HCT116 (cell line): ENCODE measurements at regions not wholly inside any gene's neighbourhood (a gene's known extent, or its start where the extent isn't known, plus 50 kb on each side); places are given as distances from the start of the nearest gene placed in this dataset.

Experiments
- ATAC-seq: fragments of 200-7000 bp; cut with Tn5 transposase; 2 replicates; pipeline ENCODE4 v1.9.1; 2020; ENCODE audit warnings: mild to moderate bottlenecking, moderate library complexity
- BruUV-seq: library from RNA; stranded (reverse); fragments of 400-500 nt; replicated peaks from 2 replicates; lab custom pipeline; 2021; lab: Mats Ljungman, UMichigan
- CTCF ChIA-PET: fragments of 300-600 bp; sonication (Branson Sonifier 250); formaldehyde crosslinking; loops from one replicate; lab custom pipeline; 2021; ENCODE audit warnings: antibody characterized with exemption; lab: Charles Lee
- POLR2A ChIA-PET: fragments of 300-600, 350-600 bp; sonication (Branson Sonifier 250); formaldehyde crosslinking; loops from one replicate; lab custom pipeline; 2021; ENCODE audit warnings: antibody characterized with exemption; lab: Charles Lee
- RAD21 ChIA-PET, 2 experiments: fragments of 300-600 bp; sonication (Branson Sonifier 250); formaldehyde crosslinking; loops; one replicate each; lab custom pipeline; 2023; ENCODE audit warnings: low total read pairs in 2 of 2; ENCODE audit not compliant: uncharacterized antibody in 2 of 2, unreplicated experiment in 2 of 2, low non-redundant PET in 1 of 2; lab: Charles Lee
- DNase-seq: peaks from one replicate; pipeline ENCODE4 v3.0.0-alpha.2; 2010; ENCODE audit warnings: low read depth, low spot score
- H2AFZ ChIP-seq: fragments of 200-600 bp; shearing (Covaris generic), sonication (generic); 2 replicates; pipeline ENCODE4 v1.6.1; 2017; ENCODE audit warnings: low read depth, mixed run types, mixed read lengths, antibody characterized with exemption, low read length; ENCODE audit not compliant: poor library complexity, severe bottlenecking
- H3K27ac ChIP-seq: 2 replicates; pipeline ENCODE4 v1.5.1; 2012; ENCODE audit warnings: low read depth, low read length
- H3K27me3 ChIP-seq: fragments of 200-600 bp; sonication (generic); 2 replicates; pipeline ENCODE4 v1.6.1; 2016; ENCODE audit warnings: mixed run types, low read length, mixed read lengths; ENCODE audit not compliant: insufficient read depth
- H3K36me3 ChIP-seq, 2 experiments: fragments of 200-500 bp in 1 of 2; fragments of 200-600 bp in 1 of 2; sonication (Bioruptor generic) in 1 of 2; sonication (generic) in 1 of 2; 2 replicates each; pipeline versions ENCODE4 v1.5.1 to v1.6.1; 2014 to 2016; ENCODE audit warnings: low read length in 2 of 2, inconsistent platforms in 1 of 2, mixed read lengths in 1 of 2, mixed run types in 1 of 2; ENCODE audit not compliant: insufficient read depth in 2 of 2, control insufficient read depth in 1 of 2
- H3K4me1 ChIP-seq, 2 experiments: fragments of 200-600 bp in 1 of 2; sonication (generic) in 1 of 2; 2 replicates each; pipeline versions ENCODE4 v1.5.1 to v1.6.1; 2012 to 2017; ENCODE audit warnings: low read length in 2 of 2, inconsistent platforms in 1 of 2, mild to moderate bottlenecking in 1 of 2, mixed read lengths in 1 of 2, mixed run types in 1 of 2, moderate library complexity in 1 of 2; ENCODE audit not compliant: insufficient read depth in 2 of 2, control insufficient read depth in 1 of 2
- H3K4me2 ChIP-seq: fragments of 200-600 bp; sonication (generic); 2 replicates; pipeline ENCODE4 v1.6.1; 2017; ENCODE audit warnings: mixed run types, low read length, mixed read lengths
- H3K4me3 ChIP-seq, 2 experiments: fragments of 200-600 bp in 1 of 2; sonication (generic) in 1 of 2; replicated peaks in 1 of 2; 2 replicates each; pipeline ENCODE4 v1.5.1; 2011 to 2016; ENCODE audit warnings: low read length in 2 of 2, control low read depth in 1 of 2, low read depth in 1 of 2, mild to moderate bottlenecking in 1 of 2, mixed read lengths in 1 of 2, mixed run types in 1 of 2
- H3K79me2 ChIP-seq: fragments of 200-600 bp; sonication (generic); 2 replicates; pipeline ENCODE4 v1.6.1; 2017; ENCODE audit warnings: mild to moderate bottlenecking, mixed run types, low read length, moderate library complexity, mixed read lengths; ENCODE audit not compliant: insufficient read depth
- H3K9ac ChIP-seq: fragments of 200-600 bp; sonication (generic); 2 replicates; pipeline ENCODE4 v1.6.1; 2016; ENCODE audit warnings: low read length, mixed read lengths
- H3K9me2 ChIP-seq: fragments of 200-600 bp; sonication (generic), shearing (Covaris generic); 2 replicates; pipeline ENCODE4 v1.6.1; 2017; ENCODE audit warnings: mixed run types, mild to moderate bottlenecking, moderate library complexity; ENCODE audit not compliant: insufficient read depth
- H3K9me3 ChIP-seq, 2 experiments: fragments of 200-500 bp in 1 of 2; fragments of 200-600 bp in 1 of 2; sonication (Bioruptor generic) in 1 of 2; sonication (generic) in 1 of 2; 2 replicates each; pipeline ENCODE4 v1.6.1; 2014 to 2017; ENCODE audit warnings: low read length in 2 of 2, mixed read lengths in 2 of 2, inconsistent platforms in 1 of 2, low read depth in 1 of 2, mild to moderate bottlenecking in 1 of 2, mixed run types in 1 of 2, moderate library complexity in 1 of 2; ENCODE audit not compliant: control insufficient read depth in 1 of 2, insufficient read depth in 1 of 2
- H4K20me1 ChIP-seq: fragments of 200-600 bp; sonication (generic), shearing (Covaris generic); 2 replicates; pipeline ENCODE4 v1.6.1; 2017; ENCODE audit warnings: mixed run types, mild to moderate bottlenecking, moderate library complexity; ENCODE audit not compliant: insufficient read depth
- CEBPB ChIP-seq: IDR thresholded peaks from 2 replicates; pipeline ENCODE4 v1.6.1; 2012; ENCODE audit warnings: low read depth
- EZH2 ChIP-seq: fragments of 200-600 bp; sonication (generic); IDR thresholded peaks from 2 replicates; pipeline ENCODE4 v1.6.1; 2017; ENCODE audit warnings: antibody characterized with exemption, mixed run types
- FOSL1 ChIP-seq: IDR thresholded peaks from 2 replicates; pipeline ENCODE4 v1.6.1; 2012; ENCODE audit warnings: low read depth
- JUND ChIP-seq: IDR thresholded peaks from 2 replicates; pipeline ENCODE4 v1.6.1; 2012
- POLR2A ChIP-seq: IDR thresholded peaks from 2 replicates; pipeline ENCODE4 v1.7.0; 2011; ENCODE audit warnings: borderline replicate concordance; ENCODE audit not compliant: insufficient read depth, insufficient read length; ENCODE audit errors: extremely low read depth
- POLR2AphosphoS5 ChIP-seq: IDR thresholded peaks from 2 replicates; pipeline ENCODE4 v1.6.1; 2011; ENCODE audit warnings: mild to moderate bottlenecking, low read depth, low read length, moderate library complexity
- RAD21 ChIP-seq: IDR thresholded peaks from 2 replicates; pipeline ENCODE4 v1.6.1; 2012; ENCODE audit warnings: low read depth, mild to moderate bottlenecking
- SP1 ChIP-seq: IDR thresholded peaks from 2 replicates; pipeline ENCODE4 v1.6.1; 2012; ENCODE audit warnings: low read depth
- TCF7L2 ChIP-seq: IDR thresholded peaks from 2 replicates; pipeline ENCODE4 v1.7.0; 2011; ENCODE audit warnings: borderline replicate concordance, inconsistent platforms; ENCODE audit not compliant: insufficient read depth, insufficient read length; ENCODE audit errors: extremely low read depth
- ZFX ChIP-seq: fragments of 450-650 bp; IDR thresholded peaks from 2 replicates; pipeline ENCODE4 v1.6.1; 2017
- ZNF274 ChIP-seq: fragments of 200-500 bp; sonication (Bioruptor generic); IDR thresholded peaks from 2 replicates; pipeline ENCODE4 v1.6.1; 2014; ENCODE audit warnings: mild to moderate bottlenecking, low read depth, low read length, inconsistent platforms
- intact Hi-C: fragments of 100-400 bp; cut with micrococcal nuclease; formaldehyde crosslinking; loops from 2 replicates; pipeline ENCODE4 v1.10.0; 2022
- TF ChIP-seq, protein P1 (sequence below), 3 experiments: fragments of 200-600 bp in 1 of 3; sonication (generic) in 1 of 3; IDR thresholded peaks in 2 of 3; conservative IDR thresholded peaks in 1 of 3; 2 replicates each; pipeline ENCODE4 v1.5.1; 2012 to 2017; ENCODE audit warnings: low read depth in 2 of 3, low read length in 2 of 3, antibody characterized with exemption in 1 of 3, borderline replicate concordance in 1 of 3, control low read depth in 1 of 3, mild to moderate bottlenecking in 1 of 3, mixed read lengths in 1 of 3, mixed run types in 1 of 3, moderate library complexity in 1 of 3; ENCODE audit not compliant: insufficient read depth in 1 of 3
- TF ChIP-seq, protein P2 (sequence below): IDR thresholded peaks from 2 replicates; pipeline ENCODE4 v1.6.1; 2012
- TF ChIP-seq, protein P3 (sequence below): IDR thresholded peaks from 2 replicates; pipeline ENCODE4 v1.6.1; 2011; ENCODE audit warnings: mild to moderate bottlenecking, low read length, moderate library complexity; ENCODE audit not compliant: insufficient replicate concordance; ENCODE audit errors: extremely low read depth

DNA sequence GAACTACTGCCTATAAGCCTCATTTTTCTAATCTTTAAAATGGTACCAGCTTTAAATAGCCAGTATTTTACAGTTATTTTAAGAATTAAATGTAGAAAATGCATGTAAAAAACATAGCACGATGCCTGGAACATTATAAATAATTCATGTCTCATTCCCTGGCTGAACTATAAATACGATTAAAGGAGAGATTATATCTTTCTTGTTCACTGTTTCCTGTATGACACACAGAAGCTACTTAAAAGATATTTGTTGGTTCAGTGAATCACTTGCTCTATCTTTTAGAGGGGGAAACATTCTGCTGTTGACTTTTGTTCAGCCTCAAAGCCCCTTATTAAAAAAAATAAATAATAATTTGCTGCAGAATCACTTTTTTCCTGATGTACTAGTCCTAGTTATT, 406.9 kb downstream of the LRFN5 start (continued):
- TF ChIP-seq, protein P1, sequence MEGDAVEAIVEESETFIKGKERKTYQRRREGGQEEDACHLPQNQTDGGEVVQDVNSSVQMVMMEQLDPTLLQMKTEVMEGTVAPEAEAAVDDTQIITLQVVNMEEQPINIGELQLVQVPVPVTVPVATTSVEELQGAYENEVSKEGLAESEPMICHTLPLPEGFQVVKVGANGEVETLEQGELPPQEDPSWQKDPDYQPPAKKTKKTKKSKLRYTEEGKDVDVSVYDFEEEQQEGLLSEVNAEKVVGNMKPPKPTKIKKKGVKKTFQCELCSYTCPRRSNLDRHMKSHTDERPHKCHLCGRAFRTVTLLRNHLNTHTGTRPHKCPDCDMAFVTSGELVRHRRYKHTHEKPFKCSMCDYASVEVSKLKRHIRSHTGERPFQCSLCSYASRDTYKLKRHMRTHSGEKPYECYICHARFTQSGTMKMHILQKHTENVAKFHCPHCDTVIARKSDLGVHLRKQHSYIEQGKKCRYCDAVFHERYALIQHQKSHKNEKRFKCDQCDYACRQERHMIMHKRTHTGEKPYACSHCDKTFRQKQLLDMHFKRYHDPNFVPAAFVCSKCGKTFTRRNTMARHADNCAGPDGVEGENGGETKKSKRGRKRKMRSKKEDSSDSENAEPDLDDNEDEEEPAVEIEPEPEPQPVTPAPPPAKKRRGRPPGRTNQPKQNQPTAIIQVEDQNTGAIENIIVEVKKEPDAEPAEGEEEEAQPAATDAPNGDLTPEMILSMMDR (IDR thresholded peaks at IDR 0.05 in 2 of 3, conservative IDR thresholded peaks at IDR 0.05 in 1 of 3; ENCODE audit: borderline replicate concordance in 1 of 3, insufficient read depth in 1 of 3, low read depth in 2 of 3, low read length in 2 of 3): no peak
- no peak for TF ChIP-seq ZNF274

DNA sequence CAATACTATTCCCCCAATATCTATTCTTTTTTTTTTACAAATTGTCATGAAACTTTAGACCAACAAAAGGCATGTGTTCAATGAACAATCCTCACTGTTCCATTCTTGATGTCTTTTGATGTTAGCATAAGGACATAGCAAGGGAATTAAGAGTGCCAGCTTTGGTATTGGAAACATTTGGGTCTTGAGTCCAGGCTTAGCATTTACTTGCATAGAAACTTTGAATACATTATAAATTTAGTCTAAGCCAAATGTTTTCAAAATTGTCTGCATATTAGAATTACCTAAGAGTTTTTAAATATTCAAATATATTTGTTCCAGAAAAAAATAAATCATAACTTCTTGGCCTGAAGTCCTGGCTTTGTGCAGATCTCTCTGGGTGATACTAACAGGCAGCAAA, 406.5 kb downstream of the LRFN5 start:
- no peak overlapping the region for H3K9ac ChIP-seq
- BruUV-seq: no TSS peak
- TF ChIP-seq POLR2AphosphoS5 (no peak), ZNF274 (no peak), SP1 (no peak), TCF7L2 (no peak), POLR2A (no peak), ZFX (no peak), EZH2 (no peak), RAD21 (no peak), JUND (no peak), CEBPB (no peak), FOSL1 (no peak)
- TF ChIP-seq, protein P1 (IDR thresholded peaks at IDR 0.05 in 2 of 3, conservative IDR thresholded peaks at IDR 0.05 in 1 of 3; ENCODE audit: borderline replicate concordance in 1 of 3, insufficient read depth in 1 of 3, low read depth in 2 of 3, low read length in 2 of 3): no peak
- TF ChIP-seq, protein P2, sequence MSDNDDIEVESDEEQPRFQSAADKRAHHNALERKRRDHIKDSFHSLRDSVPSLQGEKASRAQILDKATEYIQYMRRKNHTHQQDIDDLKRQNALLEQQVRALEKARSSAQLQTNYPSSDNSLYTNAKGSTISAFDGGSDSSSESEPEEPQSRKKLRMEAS: no peak
- TF ChIP-seq, protein P3, sequence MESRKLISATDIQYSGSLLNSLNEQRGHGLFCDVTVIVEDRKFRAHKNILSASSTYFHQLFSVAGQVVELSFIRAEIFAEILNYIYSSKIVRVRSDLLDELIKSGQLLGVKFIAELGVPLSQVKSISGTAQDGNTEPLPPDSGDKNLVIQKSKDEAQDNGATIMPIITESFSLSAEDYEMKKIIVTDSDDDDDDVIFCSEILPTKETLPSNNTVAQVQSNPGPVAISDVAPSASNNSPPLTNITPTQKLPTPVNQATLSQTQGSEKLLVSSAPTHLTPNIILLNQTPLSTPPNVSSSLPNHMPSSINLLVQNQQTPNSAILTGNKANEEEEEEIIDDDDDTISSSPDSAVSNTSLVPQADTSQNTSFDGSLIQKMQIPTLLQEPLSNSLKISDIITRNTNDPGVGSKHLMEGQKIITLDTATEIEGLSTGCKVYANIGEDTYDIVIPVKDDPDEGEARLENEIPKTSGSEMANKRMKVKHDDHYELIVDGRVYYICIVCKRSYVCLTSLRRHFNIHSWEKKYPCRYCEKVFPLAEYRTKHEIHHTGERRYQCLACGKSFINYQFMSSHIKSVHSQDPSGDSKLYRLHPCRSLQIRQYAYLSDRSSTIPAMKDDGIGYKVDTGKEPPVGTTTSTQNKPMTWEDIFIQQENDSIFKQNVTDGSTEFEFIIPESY: no peak
- no peak overlapping the region for H3K4me2 ChIP-seq
- no peaks in the 10 kb centered on the region for H3K27me3 ChIP-seq
- H3K4me3 ChIP-seq: no peak overlapping the region
- H3K9me2 ChIP-seq: no peaks in the 10 kb centered on the region
- no peak for DNase-seq
- intact Hi-C loops: no loop called here
- ChIA-PET CTCF (no interaction called here), POLR2A (no interaction called here), RAD21 (no interaction called here)
- no peaks in the 10 kb centered on the region for H3K36me3 ChIP-seq
- ATAC-seq: no peak
- H3K27ac ChIP-seq: no peak overlapping the region
- no peaks in the 10 kb centered on the region for H4K20me1 ChIP-seq
- no peaks in the 10 kb centered on the region; a peak in 1 of 4 replicates for H3K9me3 ChIP-seq
- no peak overlapping the region for H2AFZ ChIP-seq
- H3K4me1 ChIP-seq: no peaks in the 10 kb centered on the region
- H3K79me2 ChIP-seq: no peaks in the 10 kb centered on the region
